HCT116 (cell line): ENCODE measurements at regions not wholly inside any gene's neighbourhood (a gene's known extent, or its start where the extent isn't known, plus 50 kb on each side); places are given as distances from the start of the nearest gene placed in this dataset.

ENCODE experiments used
- ATAC-seq: fragments of 200-7000 bp; cut with Tn5 transposase; 2 replicates; pipeline ENCODE4 v1.9.1; 2020; ENCODE audit warnings: mild to moderate bottlenecking, moderate library complexity
- BruUV-seq: library from RNA; stranded (reverse); fragments of 400-500 nt; replicated peaks from 2 replicates; lab custom pipeline; 2021; lab: Mats Ljungman, UMichigan
- CTCF ChIA-PET: fragments of 300-600 bp; sonication (Branson Sonifier 250); formaldehyde crosslinking; loops from one replicate; lab custom pipeline; 2021; ENCODE audit warnings: antibody characterized with exemption; lab: Charles Lee
- POLR2A ChIA-PET: fragments of 300-600, 350-600 bp; sonication (Branson Sonifier 250); formaldehyde crosslinking; loops from one replicate; lab custom pipeline; 2021; ENCODE audit warnings: antibody characterized with exemption; lab: Charles Lee
- RAD21 ChIA-PET, 2 experiments: fragments of 300-600 bp; sonication (Branson Sonifier 250); formaldehyde crosslinking; loops; one replicate each; lab custom pipeline; 2023; ENCODE audit warnings: low total read pairs in 2 of 2; ENCODE audit not compliant: uncharacterized antibody in 2 of 2, unreplicated experiment in 2 of 2, low non-redundant PET in 1 of 2; lab: Charles Lee
- DNase-seq: peaks from one replicate; pipeline ENCODE4 v3.0.0-alpha.2; 2010; ENCODE audit warnings: low read depth, low spot score
- H2AFZ ChIP-seq: fragments of 200-600 bp; shearing (Covaris generic), sonication (generic); 2 replicates; pipeline ENCODE4 v1.6.1; 2017; ENCODE audit warnings: low read depth, mixed run types, mixed read lengths, antibody characterized with exemption, low read length; ENCODE audit not compliant: poor library complexity, severe bottlenecking
- H3K27ac ChIP-seq: 2 replicates; pipeline ENCODE4 v1.5.1; 2012; ENCODE audit warnings: low read depth, low read length
- H3K27me3 ChIP-seq: fragments of 200-600 bp; sonication (generic); 2 replicates; pipeline ENCODE4 v1.6.1; 2016; ENCODE audit warnings: mixed run types, low read length, mixed read lengths; ENCODE audit not compliant: insufficient read depth
- H3K36me3 ChIP-seq, 2 experiments: fragments of 200-500 bp in 1 of 2; fragments of 200-600 bp in 1 of 2; sonication (Bioruptor generic) in 1 of 2; sonication (generic) in 1 of 2; 2 replicates each; pipeline versions ENCODE4 v1.5.1 to v1.6.1; 2014 to 2016; ENCODE audit warnings: low read length in 2 of 2, inconsistent platforms in 1 of 2, mixed read lengths in 1 of 2, mixed run types in 1 of 2; ENCODE audit not compliant: insufficient read depth in 2 of 2, control insufficient read depth in 1 of 2
- H3K4me1 ChIP-seq, 2 experiments: fragments of 200-600 bp in 1 of 2; sonication (generic) in 1 of 2; 2 replicates each; pipeline versions ENCODE4 v1.5.1 to v1.6.1; 2012 to 2017; ENCODE audit warnings: low read length in 2 of 2, inconsistent platforms in 1 of 2, mild to moderate bottlenecking in 1 of 2, mixed read lengths in 1 of 2, mixed run types in 1 of 2, moderate library complexity in 1 of 2; ENCODE audit not compliant: insufficient read depth in 2 of 2, control insufficient read depth in 1 of 2
- H3K4me2 ChIP-seq: fragments of 200-600 bp; sonication (generic); 2 replicates; pipeline ENCODE4 v1.6.1; 2017; ENCODE audit warnings: mixed run types, low read length, mixed read lengths
- H3K4me3 ChIP-seq, 2 experiments: fragments of 200-600 bp in 1 of 2; sonication (generic) in 1 of 2; replicated peaks in 1 of 2; 2 replicates each; pipeline ENCODE4 v1.5.1; 2011 to 2016; ENCODE audit warnings: low read length in 2 of 2, control low read depth in 1 of 2, low read depth in 1 of 2, mild to moderate bottlenecking in 1 of 2, mixed read lengths in 1 of 2, mixed run types in 1 of 2
- H3K79me2 ChIP-seq: fragments of 200-600 bp; sonication (generic); 2 replicates; pipeline ENCODE4 v1.6.1; 2017; ENCODE audit warnings: mild to moderate bottlenecking, mixed run types, low read length, moderate library complexity, mixed read lengths; ENCODE audit not compliant: insufficient read depth
- H3K9ac ChIP-seq: fragments of 200-600 bp; sonication (generic); 2 replicates; pipeline ENCODE4 v1.6.1; 2016; ENCODE audit warnings: low read length, mixed read lengths
- H3K9me2 ChIP-seq: fragments of 200-600 bp; sonication (generic), shearing (Covaris generic); 2 replicates; pipeline ENCODE4 v1.6.1; 2017; ENCODE audit warnings: mixed run types, mild to moderate bottlenecking, moderate library complexity; ENCODE audit not compliant: insufficient read depth
- H3K9me3 ChIP-seq, 2 experiments: fragments of 200-500 bp in 1 of 2; fragments of 200-600 bp in 1 of 2; sonication (Bioruptor generic) in 1 of 2; sonication (generic) in 1 of 2; 2 replicates each; pipeline ENCODE4 v1.6.1; 2014 to 2017; ENCODE audit warnings: low read length in 2 of 2, mixed read lengths in 2 of 2, inconsistent platforms in 1 of 2, low read depth in 1 of 2, mild to moderate bottlenecking in 1 of 2, mixed run types in 1 of 2, moderate library complexity in 1 of 2; ENCODE audit not compliant: control insufficient read depth in 1 of 2, insufficient read depth in 1 of 2
- H4K20me1 ChIP-seq: fragments of 200-600 bp; sonication (generic), shearing (Covaris generic); 2 replicates; pipeline ENCODE4 v1.6.1; 2017; ENCODE audit warnings: mixed run types, mild to moderate bottlenecking, moderate library complexity; ENCODE audit not compliant: insufficient read depth
- CEBPB ChIP-seq: IDR thresholded peaks from 2 replicates; pipeline ENCODE4 v1.6.1; 2012; ENCODE audit warnings: low read depth
- EGR1 ChIP-seq: IDR thresholded peaks from 2 replicates; pipeline ENCODE4 v1.6.1; 2012; ENCODE audit warnings: low read depth
- EZH2 ChIP-seq: fragments of 200-600 bp; sonication (generic); IDR thresholded peaks from 2 replicates; pipeline ENCODE4 v1.6.1; 2017; ENCODE audit warnings: antibody characterized with exemption, mixed run types
- POLR2AphosphoS5 ChIP-seq: IDR thresholded peaks from 2 replicates; pipeline ENCODE4 v1.6.1; 2011; ENCODE audit warnings: mild to moderate bottlenecking, low read depth, low read length, moderate library complexity
- SIN3A ChIP-seq: IDR thresholded peaks from 2 replicates; pipeline ENCODE4 v1.6.1; 2012; ENCODE audit warnings: low read depth
- TCF7L2 ChIP-seq: IDR thresholded peaks from 2 replicates; pipeline ENCODE4 v1.7.0; 2011; ENCODE audit warnings: borderline replicate concordance, inconsistent platforms; ENCODE audit not compliant: insufficient read depth, insufficient read length; ENCODE audit errors: extremely low read depth
- YY1 ChIP-seq: IDR thresholded peaks from 2 replicates; pipeline ENCODE4 v1.6.1; 2011; ENCODE audit warnings: low read length, low read depth, moderate library complexity, mild to moderate bottlenecking; ENCODE audit not compliant: insufficient replicate concordance; ENCODE audit errors: extremely low read depth
- ZNF274 ChIP-seq: fragments of 200-500 bp; sonication (Bioruptor generic); IDR thresholded peaks from 2 replicates; pipeline ENCODE4 v1.6.1; 2014; ENCODE audit warnings: mild to moderate bottlenecking, low read depth, low read length, inconsistent platforms
- intact Hi-C: fragments of 100-400 bp; cut with micrococcal nuclease; formaldehyde crosslinking; loops from 2 replicates; pipeline ENCODE4 v1.10.0; 2022
- TF ChIP-seq, protein P1 (sequence below): IDR thresholded peaks from 2 replicates; pipeline ENCODE4 v1.6.1; 2011; ENCODE audit warnings: mild to moderate bottlenecking, low read length, moderate library complexity; ENCODE audit not compliant: insufficient replicate concordance; ENCODE audit errors: extremely low read depth
- TF ChIP-seq, protein P2 (sequence below), 3 experiments: fragments of 200-600 bp in 1 of 3; sonication (generic) in 1 of 3; IDR thresholded peaks in 2 of 3; conservative IDR thresholded peaks in 1 of 3; 2 replicates each; pipeline ENCODE4 v1.5.1; 2012 to 2017; ENCODE audit warnings: low read depth in 2 of 3, low read length in 2 of 3, antibody characterized with exemption in 1 of 3, borderline replicate concordance in 1 of 3, control low read depth in 1 of 3, mild to moderate bottlenecking in 1 of 3, mixed read lengths in 1 of 3, mixed run types in 1 of 3, moderate library complexity in 1 of 3; ENCODE audit not compliant: insufficient read depth in 1 of 3
- TF ChIP-seq, protein P3 (sequence below): IDR thresholded peaks from 2 replicates; pipeline ENCODE4 v1.6.1; 2012

DNA sequence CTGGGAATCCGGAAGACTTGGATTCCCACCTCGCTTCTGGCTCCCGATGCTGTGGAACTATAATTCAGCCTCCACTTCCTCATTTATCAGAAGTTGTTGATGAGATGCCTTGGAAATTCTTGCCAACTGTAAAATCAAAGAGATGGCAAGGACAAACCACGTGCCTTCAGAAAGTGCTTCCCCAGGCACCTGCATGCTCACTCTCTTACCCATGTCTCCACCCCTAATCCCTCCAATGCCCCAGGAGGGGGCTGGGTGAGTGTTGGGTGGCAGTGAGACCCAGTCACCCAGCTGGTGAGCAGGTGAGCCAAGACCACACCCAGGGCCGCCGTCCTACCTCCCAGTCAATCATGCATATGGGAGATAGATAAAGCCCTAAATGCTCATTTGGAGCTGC lies 160.8 kb downstream of the PSMG1 start:
- Histone ChIP-seq H2AFZ (no peak overlapping the region), H3K27me3 (no peaks in the 10 kb centered on the region), H4K20me1 (no peaks in the 10 kb centered on the region), H3K79me2 (no peaks in the 10 kb centered on the region), H3K4me3 (no peak overlapping the region), H3K27ac (no peak overlapping the region), H3K4me1 (peaks cover 0 to 12% of the 10 kb centered on the region in 2 experiments; a peak in 1 of 4 replicates), H3K9ac (no peak overlapping the region), H3K36me3 (no peaks in the 10 kb centered on the region), H3K9me3 (no peaks in the 10 kb centered on the region), H3K9me2 (no peaks in the 10 kb centered on the region), H3K4me2 (no peak overlapping the region)
- DNase-seq, result no peak
- no peak for ATAC-seq
- TF ChIP-seq EGR1, result no peak
- no peak for TF ChIP-seq SIN3A
- TF ChIP-seq, protein P1, sequence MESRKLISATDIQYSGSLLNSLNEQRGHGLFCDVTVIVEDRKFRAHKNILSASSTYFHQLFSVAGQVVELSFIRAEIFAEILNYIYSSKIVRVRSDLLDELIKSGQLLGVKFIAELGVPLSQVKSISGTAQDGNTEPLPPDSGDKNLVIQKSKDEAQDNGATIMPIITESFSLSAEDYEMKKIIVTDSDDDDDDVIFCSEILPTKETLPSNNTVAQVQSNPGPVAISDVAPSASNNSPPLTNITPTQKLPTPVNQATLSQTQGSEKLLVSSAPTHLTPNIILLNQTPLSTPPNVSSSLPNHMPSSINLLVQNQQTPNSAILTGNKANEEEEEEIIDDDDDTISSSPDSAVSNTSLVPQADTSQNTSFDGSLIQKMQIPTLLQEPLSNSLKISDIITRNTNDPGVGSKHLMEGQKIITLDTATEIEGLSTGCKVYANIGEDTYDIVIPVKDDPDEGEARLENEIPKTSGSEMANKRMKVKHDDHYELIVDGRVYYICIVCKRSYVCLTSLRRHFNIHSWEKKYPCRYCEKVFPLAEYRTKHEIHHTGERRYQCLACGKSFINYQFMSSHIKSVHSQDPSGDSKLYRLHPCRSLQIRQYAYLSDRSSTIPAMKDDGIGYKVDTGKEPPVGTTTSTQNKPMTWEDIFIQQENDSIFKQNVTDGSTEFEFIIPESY, result no peak
- TF ChIP-seq TCF7L2, result no peak
- TF ChIP-seq, protein P2, sequence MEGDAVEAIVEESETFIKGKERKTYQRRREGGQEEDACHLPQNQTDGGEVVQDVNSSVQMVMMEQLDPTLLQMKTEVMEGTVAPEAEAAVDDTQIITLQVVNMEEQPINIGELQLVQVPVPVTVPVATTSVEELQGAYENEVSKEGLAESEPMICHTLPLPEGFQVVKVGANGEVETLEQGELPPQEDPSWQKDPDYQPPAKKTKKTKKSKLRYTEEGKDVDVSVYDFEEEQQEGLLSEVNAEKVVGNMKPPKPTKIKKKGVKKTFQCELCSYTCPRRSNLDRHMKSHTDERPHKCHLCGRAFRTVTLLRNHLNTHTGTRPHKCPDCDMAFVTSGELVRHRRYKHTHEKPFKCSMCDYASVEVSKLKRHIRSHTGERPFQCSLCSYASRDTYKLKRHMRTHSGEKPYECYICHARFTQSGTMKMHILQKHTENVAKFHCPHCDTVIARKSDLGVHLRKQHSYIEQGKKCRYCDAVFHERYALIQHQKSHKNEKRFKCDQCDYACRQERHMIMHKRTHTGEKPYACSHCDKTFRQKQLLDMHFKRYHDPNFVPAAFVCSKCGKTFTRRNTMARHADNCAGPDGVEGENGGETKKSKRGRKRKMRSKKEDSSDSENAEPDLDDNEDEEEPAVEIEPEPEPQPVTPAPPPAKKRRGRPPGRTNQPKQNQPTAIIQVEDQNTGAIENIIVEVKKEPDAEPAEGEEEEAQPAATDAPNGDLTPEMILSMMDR (IDR thresholded peaks at IDR 0.05 in 2 of 3, conservative IDR thresholded peaks at IDR 0.05 in 1 of 3; ENCODE audit: borderline replicate concordance in 1 of 3, insufficient read depth in 1 of 3, low read depth in 2 of 3, low read length in 2 of 3), result no peak
- no peak for TF ChIP-seq CEBPB
- TF ChIP-seq EZH2, result no peak
- TF ChIP-seq, protein P3, sequence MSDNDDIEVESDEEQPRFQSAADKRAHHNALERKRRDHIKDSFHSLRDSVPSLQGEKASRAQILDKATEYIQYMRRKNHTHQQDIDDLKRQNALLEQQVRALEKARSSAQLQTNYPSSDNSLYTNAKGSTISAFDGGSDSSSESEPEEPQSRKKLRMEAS, result no peak
- no peak for TF ChIP-seq ZNF274
- TF ChIP-seq YY1, result no peak
- no peak for TF ChIP-seq POLR2AphosphoS5
- intact Hi-C loops, result loop anchor here (2.0 to 5.0 kb wide), 2 partner anchors 215 to 288 kb away; partner anchors contain the start of gene ETS2
- RAD21 ChIA-PET, result no interaction called here
- POLR2A ChIA-PET, result no interaction called here
- no TSS peak for BruUV-seq
- CTCF ChIA-PET, result interaction anchor here (1.0 to 1.7 kb wide), 4 partner anchors 11 to 353 kb away, joined by 3 to 4 read pairs (median 3); no protein-coding TSS in a partner anchor
